GM12875 (cell line): ENCODE measurements at regions not wholly inside any gene's neighbourhood (a gene's known extent, or its start where the extent isn't known, plus 50 kb on each side); places are given as distances from the start of the nearest gene placed in this dataset.
"Not testable (repeated sequence)": the region's sequence is repeated elsewhere in the genome, so short reads cannot be mapped to it uniquely, and the experiment has no call there.

Experiments used
- H3K4me3 ChIP-seq: one replicate; pipeline ENCODE4 v1.5.1; 2011; ENCODE audit warnings: low read depth, low read length, control low read depth
- CTCF ChIP-seq: IDR thresholded peaks from 2 replicates; pipeline ENCODE4 v1.5.1; 2011; ENCODE audit warnings: low read depth, mild to moderate bottlenecking, control low read depth, inconsistent platforms, low read length, moderate library complexity, borderline replicate concordance; ENCODE audit not compliant: insufficient read depth

- no peak overlapping the region for H3K4me3 ChIP-seq
- no peak for TF ChIP-seq CTCF
These were observed 416.7 kb downstream of the TFEC start for GRCh38 chr7:115613836-115614235.

GRCh38 chr7:115603416-115603815 is 427.1 kb downstream of the TFEC start:
- no peak for TF ChIP-seq CTCF
- no peak overlapping the region for H3K4me3 ChIP-seq

- TF ChIP-seq CTCF, result no peak
- H3K4me3 ChIP-seq, result no peak overlapping the region
These were observed 430.4 kb downstream of the TFEC start for GRCh38 chr7:115600207-115600606.

- not testable (repeated sequence) for H3K4me3 ChIP-seq
These were observed 431.4 kb downstream of the TFEC start for GRCh38 chr7:115599184-115599583.

GRCh38 chr7:115597220-115597619 is 433.3 kb downstream of the TFEC start:
- not testable (repeated sequence) for H3K4me3 ChIP-seq

- TF ChIP-seq CTCF, result no peak
- no peak overlapping the region for H3K4me3 ChIP-seq
These were observed 437.5 kb downstream of the TFEC start for GRCh38 chr7:115593111-115593510.

- TF ChIP-seq CTCF, result no peak
- no peak overlapping the region for H3K4me3 ChIP-seq
These were observed 445.4 kb downstream of the TFEC start for GRCh38 chr7:115585015-115585718.

- no peak overlapping the region for H3K4me3 ChIP-seq
- no peak for TF ChIP-seq CTCF
These were observed 447.6 kb downstream of the TFEC start for GRCh38 chr7:115582956-115583355.
